DOHH2 (cell line): ENCODE measurements at regions not wholly inside any gene's neighbourhood (a gene's known extent, or its start where the extent isn't known, plus 50 kb on each side); places are given as distances from the start of the nearest gene placed in this dataset.

Source experiments
- H3F3A ChIP-seq: fragments of 200-600 bp; sonication (generic), shearing (Covaris generic); 2 replicates; pipeline ENCODE4 v1.6.0; 2016; ENCODE audit warnings: antibody characterized with exemption, mild to moderate bottlenecking; ENCODE audit not compliant: control insufficient read depth, insufficient read depth
- H3K27ac ChIP-seq: fragments of 200-600 bp; sonication (generic); 2 replicates; pipeline ENCODE4 v1.5.1; 2014; ENCODE audit warnings: low read depth, mild to moderate bottlenecking, low read length, moderate library complexity
- H3K27me3 ChIP-seq: fragments of 200-600 bp; sonication (generic); 2 replicates; pipeline ENCODE4 v1.6.1; 2014; ENCODE audit warnings: mild to moderate bottlenecking, low read length, mixed read lengths; ENCODE audit not compliant: control insufficient read depth
- H3K36me3 ChIP-seq: fragments of 200-600 bp; sonication (generic); 2 replicates; pipeline ENCODE4 v1.6.1; 2014; ENCODE audit warnings: mild to moderate bottlenecking, low read length, moderate library complexity, mixed read lengths; ENCODE audit not compliant: control insufficient read depth
- H3K4me1 ChIP-seq: fragments of 200-600 bp; sonication (generic); 2 replicates; pipeline ENCODE4 v1.6.1; 2014; ENCODE audit warnings: mild to moderate bottlenecking, low read length, mixed read lengths; ENCODE audit not compliant: control insufficient read depth
- H3K4me2 ChIP-seq: fragments of 200-600 bp; sonication (generic); 2 replicates; pipeline ENCODE4 v1.6.0; 2014; ENCODE audit warnings: mild to moderate bottlenecking, low read length, moderate library complexity
- H3K4me3 ChIP-seq: fragments of 200-600 bp; sonication (generic); 2 replicates; pipeline ENCODE4 v1.5.1; 2014; ENCODE audit warnings: mild to moderate bottlenecking, low read length, mixed read lengths
- H3K79me2 ChIP-seq: fragments of 200-600 bp; sonication (generic); 2 replicates; pipeline ENCODE4 v1.6.1; 2014; ENCODE audit warnings: mild to moderate bottlenecking, low read length, mixed read lengths; ENCODE audit not compliant: control insufficient read depth
- H3K9me2 ChIP-seq: fragments of 200-600 bp; sonication (generic); replicated peaks from 2 replicates; pipeline ENCODE4 v1.6.1; 2014; ENCODE audit warnings: mild to moderate bottlenecking, low read length, mixed read lengths; ENCODE audit not compliant: control insufficient read depth
- H3K9me3 ChIP-seq: fragments of 200-600 bp; sonication (generic); 2 replicates; pipeline ENCODE4 v1.6.1; 2014; ENCODE audit warnings: antibody characterized with exemption, low read length, mixed read lengths; ENCODE audit not compliant: control insufficient read depth, insufficient read depth
- H4K20me1 ChIP-seq: fragments of 200-600 bp; sonication (generic); 2 replicates; pipeline ENCODE4 v1.6.0; 2014; ENCODE audit warnings: low read depth, mild to moderate bottlenecking, antibody characterized with exemption, low read length, moderate library complexity; ENCODE audit not compliant: control insufficient read depth, insufficient read depth
- EZH2phosphoT487 ChIP-seq: fragments of 200-600 bp; sonication (generic); IDR thresholded peaks from 2 replicates; pipeline ENCODE4 v1.6.1; 2017; ENCODE audit warnings: borderline replicate concordance, mild to moderate bottlenecking, antibody characterized with exemption, low read length, moderate library complexity, mixed read lengths
- TF ChIP-seq, protein P1 (sequence below): fragments of 200-600 bp; sonication (generic); IDR thresholded peaks from one replicate; pipeline ENCODE4 v1.5.1; 2014; ENCODE audit warnings: antibody characterized with exemption, mild to moderate bottlenecking, low read depth, low read length; ENCODE audit not compliant: poor library complexity, severe bottlenecking

DNA sequence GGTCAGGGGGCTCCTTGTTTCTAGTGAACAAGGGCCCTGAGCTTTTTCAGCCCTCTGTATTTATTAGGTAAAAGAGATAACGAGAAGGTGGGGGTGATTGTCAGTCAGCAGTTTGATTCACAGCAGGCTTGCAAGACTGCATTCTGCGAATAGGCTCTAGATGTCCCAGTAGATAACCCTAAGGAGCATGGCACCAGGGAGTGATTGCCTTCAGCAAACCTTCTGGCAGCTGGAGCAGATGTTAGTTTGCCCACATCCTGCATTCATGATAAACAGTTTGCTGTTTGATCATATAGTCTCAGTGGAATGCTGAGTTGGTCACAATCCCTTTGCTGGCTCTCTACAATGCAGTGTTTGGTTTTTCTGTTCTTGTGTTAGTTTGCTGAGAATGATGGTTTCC lies 161.3 kb upstream of the GADL1 start:
- Histone ChIP-seq H3K27ac (no peak overlapping the region), H3K4me3 (no peak overlapping the region), H3K9me3 (0 out of 2 replicates have a peak, but pooled peaks cover 4% of the 10 kb centered on the region), H3K9me2 (no peaks in the 10 kb centered on the region), H3F3A (no peaks in the 10 kb centered on the region), H3K79me2 (no peaks in the 10 kb centered on the region), H3K4me2 (no peak overlapping the region), H3K4me1 (no peaks in the 10 kb centered on the region), H4K20me1 (no peaks in the 10 kb centered on the region), H3K36me3 (no peaks in the 10 kb centered on the region), H3K27me3 (no peaks in the 10 kb centered on the region; the same call in 1 of the 2 replicates)
- TF ChIP-seq EZH2phosphoT487: no peak

DNA sequence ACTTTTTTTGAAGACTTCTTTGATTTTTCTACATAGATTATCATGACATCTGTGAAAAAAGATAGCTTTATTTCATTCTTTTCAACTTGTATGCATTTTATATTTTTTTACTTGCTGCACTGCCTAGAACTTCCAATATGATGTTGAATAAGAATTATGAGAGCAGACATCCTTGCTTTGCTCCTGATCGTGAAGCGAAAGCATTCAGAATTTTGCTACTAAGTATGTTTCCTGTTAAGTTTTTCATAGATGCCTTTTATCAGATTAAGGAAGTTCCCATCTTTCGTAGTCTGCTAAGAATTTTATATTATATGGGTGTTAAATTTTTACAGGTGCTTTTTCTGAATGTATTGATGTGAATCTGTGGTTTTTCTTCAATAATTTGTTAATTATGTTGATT lies 163.4 kb upstream of the GADL1 start:
- Histone ChIP-seq H3K36me3 (no peaks in the 10 kb centered on the region), H3K9me3 (0 out of 2 replicates have a peak, but pooled peaks cover 4% of the 10 kb centered on the region), H3K9me2 (no peaks in the 10 kb centered on the region), H3K79me2 (no peaks in the 10 kb centered on the region), H3K4me2 (no peak overlapping the region), H3K4me3 (no peak overlapping the region), H4K20me1 (no peaks in the 10 kb centered on the region), H3K27me3 (no peaks in the 10 kb centered on the region; the same call in 1 of the 2 replicates), H3K27ac (no peak overlapping the region), H3K4me1 (no peaks in the 10 kb centered on the region), H3F3A (no peaks in the 10 kb centered on the region)
- TF ChIP-seq EZH2phosphoT487: no peak
- TF ChIP-seq, protein P1, sequence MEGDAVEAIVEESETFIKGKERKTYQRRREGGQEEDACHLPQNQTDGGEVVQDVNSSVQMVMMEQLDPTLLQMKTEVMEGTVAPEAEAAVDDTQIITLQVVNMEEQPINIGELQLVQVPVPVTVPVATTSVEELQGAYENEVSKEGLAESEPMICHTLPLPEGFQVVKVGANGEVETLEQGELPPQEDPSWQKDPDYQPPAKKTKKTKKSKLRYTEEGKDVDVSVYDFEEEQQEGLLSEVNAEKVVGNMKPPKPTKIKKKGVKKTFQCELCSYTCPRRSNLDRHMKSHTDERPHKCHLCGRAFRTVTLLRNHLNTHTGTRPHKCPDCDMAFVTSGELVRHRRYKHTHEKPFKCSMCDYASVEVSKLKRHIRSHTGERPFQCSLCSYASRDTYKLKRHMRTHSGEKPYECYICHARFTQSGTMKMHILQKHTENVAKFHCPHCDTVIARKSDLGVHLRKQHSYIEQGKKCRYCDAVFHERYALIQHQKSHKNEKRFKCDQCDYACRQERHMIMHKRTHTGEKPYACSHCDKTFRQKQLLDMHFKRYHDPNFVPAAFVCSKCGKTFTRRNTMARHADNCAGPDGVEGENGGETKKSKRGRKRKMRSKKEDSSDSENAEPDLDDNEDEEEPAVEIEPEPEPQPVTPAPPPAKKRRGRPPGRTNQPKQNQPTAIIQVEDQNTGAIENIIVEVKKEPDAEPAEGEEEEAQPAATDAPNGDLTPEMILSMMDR: no peak

DNA sequence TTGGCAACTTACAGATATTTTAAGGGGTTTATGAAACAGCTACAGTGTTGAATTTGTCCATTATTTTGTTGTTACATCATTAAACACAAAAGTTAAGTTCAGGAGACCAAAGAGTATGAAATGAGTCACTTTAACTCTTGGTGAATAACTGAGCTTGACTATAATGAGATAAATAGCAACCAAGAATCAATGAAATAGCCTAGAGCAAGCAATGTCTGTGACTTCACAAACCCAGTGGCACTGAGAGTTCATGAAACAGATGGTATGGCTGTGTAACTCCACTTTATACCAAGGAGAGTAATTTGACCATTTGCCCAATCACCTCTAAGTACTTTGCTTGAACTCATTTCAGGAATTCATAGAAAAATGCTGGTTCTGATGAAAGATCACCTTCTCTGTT lies 169.6 kb upstream of the GADL1 start:
- no peaks in the 10 kb centered on the region; the same call in 1 of the 2 replicates for H3K27me3 ChIP-seq
- no peak for TF ChIP-seq EZH2phosphoT487
- no peaks in the 10 kb centered on the region for H3F3A ChIP-seq
- 0 out of 2 replicates have a peak, but pooled peaks cover 3% of the 10 kb centered on the region for H3K9me3 ChIP-seq
- no peaks in the 10 kb centered on the region for H3K36me3 ChIP-seq
- H3K27ac ChIP-seq: no peak overlapping the region
- H3K4me2 ChIP-seq: no peak overlapping the region
- no peaks in the 10 kb centered on the region for H3K79me2 ChIP-seq
- no peaks in the 10 kb centered on the region for H4K20me1 ChIP-seq
- H3K4me1 ChIP-seq: no peaks in the 10 kb centered on the region
- H3K4me3 ChIP-seq: no peak overlapping the region
- H3K9me2 ChIP-seq: no peaks in the 10 kb centered on the region

DNA sequence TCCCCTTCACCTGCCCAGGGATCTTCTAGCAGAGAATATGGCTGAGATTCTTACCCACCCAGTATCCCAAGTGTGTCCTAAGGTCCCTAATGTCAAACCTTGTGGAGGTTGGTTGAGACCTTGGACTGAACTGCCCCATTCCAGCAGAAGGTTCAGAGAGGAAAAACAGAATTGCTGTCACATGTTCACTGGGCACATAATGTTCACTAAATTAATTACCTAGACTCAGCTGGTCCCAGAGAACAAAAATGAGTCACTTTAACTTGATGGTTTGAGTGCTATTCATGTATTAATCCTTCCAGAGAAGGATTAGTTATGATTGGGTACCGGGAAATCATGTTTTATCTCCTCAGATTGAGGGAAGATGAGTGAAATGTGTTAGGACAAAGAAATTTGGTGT lies 171.3 kb upstream of the GADL1 start:
- no peaks in the 10 kb centered on the region for H4K20me1 ChIP-seq
- no peaks in the 10 kb centered on the region for H3K9me2 ChIP-seq
- no peaks in the 10 kb centered on the region for H3K36me3 ChIP-seq
- H3K4me1 ChIP-seq: no peaks in the 10 kb centered on the region
- H3K4me2 ChIP-seq: no peak overlapping the region
- H3K27ac ChIP-seq: no peak overlapping the region
- TF ChIP-seq EZH2phosphoT487: no peak
- TF ChIP-seq, protein P1: no peak
- no peaks in the 10 kb centered on the region for H3F3A ChIP-seq
- H3K4me3 ChIP-seq: no peak overlapping the region
- no peaks in the 10 kb centered on the region for H3K27me3 ChIP-seq
- H3K9me3 ChIP-seq: no peaks in the 10 kb centered on the region
- H3K79me2 ChIP-seq: no peaks in the 10 kb centered on the region
